ENCODE measurements at regions not wholly inside any gene's neighbourhood (a gene's known extent, or its start where the extent isn't known, plus 50 kb on each side); places are given as distances from the start of the nearest gene placed in this dataset.
"Not testable (repeated sequence)": the region's sequence is repeated elsewhere in the genome, so short reads cannot be mapped to it uniquely, and the experiment has no call there.

DNA sequence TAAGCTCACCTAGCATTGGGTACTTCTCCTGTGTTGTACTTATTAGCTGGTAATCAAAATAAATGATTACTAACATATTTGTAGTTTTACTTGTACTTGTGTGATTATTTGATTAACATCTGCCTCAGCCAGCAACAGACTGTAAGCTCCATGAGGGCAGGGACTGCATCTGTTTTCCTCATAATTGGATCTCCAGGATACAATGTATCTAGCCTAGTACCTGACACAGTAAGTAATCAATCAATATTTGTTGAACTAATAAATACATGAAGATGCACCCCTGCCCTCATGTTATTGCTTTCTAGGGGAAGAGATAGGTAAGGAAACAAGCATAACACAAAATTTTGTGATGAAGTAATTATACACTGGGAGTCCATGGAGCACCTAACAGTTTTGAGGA is 101.5 kb downstream of the TENT5C start:
- DNase-seq (ENCODE audit: low read depth): no peak

DNA sequence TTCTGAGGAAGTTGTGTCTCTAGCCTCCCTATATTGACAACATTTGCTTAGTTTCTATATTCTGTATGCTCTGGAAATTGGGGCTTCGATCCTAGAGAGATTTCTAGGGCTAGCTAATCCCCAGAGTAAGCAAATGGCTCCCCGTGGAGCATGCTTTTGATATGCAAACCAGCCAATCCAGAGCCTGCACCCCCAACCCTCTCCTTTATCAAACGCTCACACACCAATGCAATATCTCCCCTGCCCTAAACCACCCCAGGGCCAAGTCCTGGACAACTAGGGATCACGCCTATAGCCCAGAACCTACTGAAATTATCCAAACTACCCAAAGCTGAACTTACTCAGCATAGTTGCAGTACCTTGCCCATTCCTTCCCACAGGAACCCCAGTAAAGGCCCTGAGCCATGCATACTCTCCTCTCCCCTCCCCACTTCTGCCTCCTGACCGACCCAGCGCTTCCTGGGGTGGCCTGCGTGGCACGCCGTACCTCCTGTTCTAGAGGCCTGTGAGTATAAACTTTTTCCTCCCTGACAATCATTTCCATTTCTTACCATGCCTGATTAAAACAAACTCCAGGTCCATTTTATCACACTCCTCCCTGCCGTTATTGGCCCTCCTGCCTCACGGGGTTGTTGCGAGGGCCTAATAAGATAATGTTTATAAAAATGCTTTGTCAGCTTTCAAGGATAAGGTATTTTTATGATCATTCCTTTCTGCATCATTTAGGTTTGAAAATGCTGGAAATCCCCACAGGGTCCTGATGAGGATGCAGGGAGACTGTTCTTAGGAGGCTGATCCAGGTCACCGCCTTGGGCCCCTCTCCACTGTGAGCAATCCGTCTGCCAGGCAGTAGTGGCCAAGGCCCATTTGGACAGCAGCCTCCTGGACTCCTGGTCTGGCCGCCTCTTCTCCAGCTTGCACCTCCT is 102.7 kb downstream of the TENT5C start:
- DNase-seq (ENCODE audit: low read depth): no peak

DNA sequence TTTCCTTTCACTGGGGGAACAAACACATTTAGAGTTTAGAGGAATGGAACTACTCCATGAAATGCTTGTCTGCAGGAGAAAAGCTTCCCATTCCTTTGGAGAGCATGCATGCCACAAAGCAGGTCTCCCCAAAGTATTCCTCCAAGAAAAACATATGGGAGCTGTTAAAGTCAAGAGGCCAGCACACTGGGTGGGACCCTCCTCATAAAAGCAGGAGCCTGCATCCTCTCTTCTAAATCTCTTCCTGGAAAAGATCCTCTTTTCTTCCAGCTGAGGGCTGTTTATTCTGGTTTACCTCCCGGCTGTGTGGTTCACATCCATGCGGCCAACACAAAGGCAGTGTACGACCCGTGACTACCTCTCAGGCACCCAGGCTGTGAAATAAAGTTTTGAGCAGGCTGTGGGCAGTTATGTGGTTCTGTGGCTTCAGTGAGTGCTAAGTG is 103.4 kb downstream of the TENT5C start:
- no peak for DNase-seq (ENCODE audit: low read depth)

DNA sequence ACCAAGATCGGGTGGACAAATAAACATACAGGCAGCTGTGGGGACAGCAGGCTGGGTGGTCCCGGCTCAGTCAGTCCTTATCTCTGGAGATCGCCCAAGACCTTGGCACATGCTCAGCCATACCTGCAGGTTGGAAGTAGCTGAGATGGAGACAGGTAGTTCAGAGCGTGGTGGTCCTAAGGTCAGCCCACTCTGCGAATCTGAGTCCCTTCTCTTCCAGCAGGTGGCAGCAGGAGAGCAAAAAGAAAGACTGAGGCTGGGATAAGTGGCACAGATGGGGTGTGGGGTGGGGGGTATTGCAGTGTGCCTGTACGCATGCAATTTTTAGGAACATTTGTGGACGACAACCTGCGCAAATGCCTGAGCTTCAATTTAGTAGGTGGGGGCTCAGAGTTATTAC is 104.9 kb downstream of the TENT5C start:
- DNase-seq (ENCODE audit: low read depth): no peak

DNA sequence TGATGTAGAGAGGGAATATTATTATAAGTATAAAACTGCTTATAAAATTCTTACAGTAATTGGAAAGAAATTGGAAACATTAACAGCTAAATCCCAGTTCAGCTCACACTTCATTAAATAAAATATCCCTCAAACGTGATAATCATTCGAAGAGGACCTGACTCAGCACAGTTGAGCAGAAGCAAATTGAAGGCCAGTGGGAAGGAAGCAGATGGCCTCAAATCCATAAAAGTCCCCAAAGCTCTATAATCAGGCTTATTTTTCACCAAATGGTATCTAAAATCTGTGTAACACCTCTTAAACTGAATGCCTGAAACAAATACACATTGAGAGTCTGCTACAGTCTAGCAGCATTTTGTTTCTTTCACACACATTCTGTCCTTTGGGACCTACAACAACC is 106.8 kb downstream of the TENT5C start:
- DNase-seq (ENCODE audit: low read depth): no peak

DNA sequence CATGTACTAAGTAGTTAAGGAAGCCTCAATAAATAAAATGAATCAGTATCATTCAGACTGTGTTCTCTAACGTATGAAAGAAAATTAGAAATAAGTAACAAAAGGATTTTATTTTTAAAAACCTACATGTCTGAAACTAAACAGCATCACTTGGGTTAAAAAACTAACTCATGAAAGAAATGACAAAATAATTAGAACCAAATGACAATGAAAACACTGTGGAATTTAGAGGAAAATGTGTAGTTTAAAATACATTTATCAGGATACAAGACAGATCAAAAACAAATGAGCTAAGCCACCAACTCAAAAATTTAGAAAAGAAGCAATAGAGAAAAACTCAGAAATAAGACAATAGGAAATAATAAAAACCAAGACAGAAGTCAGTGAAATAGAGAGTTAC is 108.7 kb downstream of the TENT5C start:
- no peak for DNase-seq (ENCODE audit: low read depth)

DNA sequence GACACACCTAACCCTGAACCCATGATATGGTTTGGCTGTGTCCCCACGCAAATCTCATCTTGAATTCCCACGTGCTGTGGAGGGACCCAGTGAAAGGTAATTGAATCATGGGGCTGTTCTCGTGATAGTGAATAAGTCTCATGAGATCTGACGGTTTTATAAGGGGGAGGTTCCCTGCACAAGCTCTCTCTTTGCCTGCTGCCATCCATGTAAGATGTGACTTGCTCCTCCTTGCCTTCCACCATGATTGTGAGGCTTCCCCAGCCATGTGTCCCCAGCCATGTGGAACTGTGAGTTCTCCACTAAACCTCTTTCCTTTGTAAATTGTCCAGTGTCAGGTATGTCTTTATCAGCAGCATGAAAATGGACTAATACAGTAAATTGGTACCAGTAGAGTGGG is 110.2 kb downstream of the TENT5C start:
- not testable (repeated sequence) for DNase-seq (ENCODE audit: low read depth)

DNA sequence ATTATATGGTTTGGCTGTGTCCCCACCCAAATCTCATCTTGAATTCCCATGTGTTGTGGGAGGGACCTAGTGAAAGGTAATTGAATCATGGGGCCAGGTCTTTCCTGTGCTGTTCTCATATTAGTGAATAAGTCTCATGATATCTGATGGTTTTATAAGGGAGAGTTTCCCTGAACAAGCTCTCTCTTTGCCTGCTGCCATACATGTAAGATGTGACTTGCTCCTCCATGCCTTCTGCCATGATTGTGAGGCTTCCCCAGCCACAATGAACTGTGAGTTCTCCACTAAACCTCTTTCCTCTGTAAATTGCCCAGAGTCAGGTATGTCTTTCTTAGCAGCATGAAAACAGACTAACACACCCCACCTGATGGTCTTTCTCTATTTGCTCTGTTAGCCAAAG is 112.1 kb downstream of the TENT5C start:
- not testable (repeated sequence) for DNase-seq (ENCODE audit: low read depth)

DNA sequence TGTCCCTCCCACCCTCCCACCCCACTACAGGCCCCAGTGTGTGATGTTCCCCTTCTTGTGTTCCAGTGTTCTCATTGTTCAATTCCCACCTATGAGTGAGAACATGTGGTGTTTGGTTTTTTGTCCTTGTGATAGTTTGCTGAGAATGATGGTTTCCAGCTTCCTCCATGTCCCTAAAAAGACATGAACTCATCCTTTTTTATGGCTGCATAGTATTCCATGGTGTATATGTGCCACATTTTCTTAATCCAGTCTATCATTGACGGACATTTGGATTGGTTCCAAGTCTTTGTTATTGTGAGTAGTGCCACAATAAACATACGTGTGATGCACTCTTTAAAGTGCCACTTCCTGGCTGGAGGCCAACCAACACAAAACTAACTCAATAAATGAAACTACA is 112.7 kb downstream of the TENT5C start:
- not testable (repeated sequence) for DNase-seq (ENCODE audit: low read depth)

DNA sequence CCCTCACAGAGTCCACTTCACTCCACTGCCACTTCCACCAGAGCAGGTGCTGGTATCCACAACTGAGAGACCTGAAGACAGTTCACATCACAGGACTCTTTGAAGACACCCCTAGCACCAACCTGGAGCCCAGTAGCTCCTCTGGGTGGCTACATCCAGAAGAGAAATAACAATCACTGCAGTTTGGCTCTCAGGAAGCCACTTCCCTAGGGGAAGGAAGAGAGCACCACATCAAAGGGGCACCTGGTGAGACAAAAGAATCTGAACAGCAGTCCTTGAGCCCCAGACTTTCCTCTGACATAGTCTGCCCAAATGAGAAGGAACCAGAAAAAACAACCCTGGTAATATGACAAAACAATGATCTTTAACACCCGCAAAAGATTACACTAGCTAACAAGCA is 113.2 kb downstream of the TENT5C start:
- no peak for DNase-seq (ENCODE audit: low read depth)

DNA sequence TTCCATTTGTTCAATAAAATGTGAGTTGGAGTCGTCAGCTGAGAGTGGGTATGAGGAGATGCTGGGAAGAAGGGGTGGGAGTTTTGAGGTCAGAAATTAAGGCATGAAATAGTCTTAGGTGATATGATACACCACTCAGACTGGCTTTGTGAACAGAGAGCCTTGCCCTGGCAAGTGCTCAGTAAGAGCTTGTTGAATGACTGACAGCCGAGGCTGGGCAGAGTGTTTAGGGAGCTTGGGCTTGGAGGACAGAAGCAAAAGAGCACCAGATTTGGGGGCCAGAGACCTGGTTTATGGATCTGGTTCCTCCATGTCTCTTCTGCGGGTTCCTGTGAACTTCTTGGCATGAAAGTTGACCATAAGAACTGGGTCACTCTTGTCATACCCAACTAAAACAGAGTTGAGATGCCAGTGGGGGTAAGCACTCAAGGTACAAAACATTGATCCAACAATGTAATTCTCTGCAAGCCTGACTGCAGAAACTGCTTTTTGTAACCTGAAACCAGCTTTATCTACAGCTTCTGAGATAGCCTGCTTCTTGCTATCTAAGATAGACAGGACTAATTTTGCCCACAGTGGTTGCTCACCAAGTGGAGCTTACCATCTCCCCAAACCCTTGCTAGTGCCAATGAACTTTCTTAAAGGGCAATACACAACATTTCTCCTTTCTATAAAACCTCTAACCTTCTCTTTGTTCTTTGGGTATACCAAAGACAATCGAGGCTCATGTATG is 126.4 kb downstream of the TENT5C start:
- no peak for DNase-seq (ENCODE audit: low read depth)

DNA sequence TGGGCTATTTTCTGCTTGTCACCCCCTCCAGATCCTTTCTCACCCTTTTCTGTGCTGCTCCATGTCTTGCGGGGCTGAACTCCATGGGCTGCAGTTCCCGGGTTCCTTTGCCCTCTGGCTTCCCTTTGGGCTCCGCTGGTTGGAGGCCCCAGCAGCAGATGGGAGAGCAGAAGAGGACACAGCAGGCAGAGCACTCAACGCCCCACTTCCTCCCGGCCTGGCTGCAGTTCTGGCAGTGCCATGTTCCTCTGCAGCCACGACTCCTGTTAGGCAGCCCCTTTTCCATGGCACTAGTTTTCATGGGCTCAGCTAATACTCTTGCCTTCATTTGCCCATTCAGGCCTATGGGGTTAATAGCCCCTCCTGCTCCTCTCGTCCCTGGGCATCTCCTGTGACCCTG is 127.1 kb downstream of the TENT5C start:
- no peak for DNase-seq (ENCODE audit: low read depth)

DNA sequence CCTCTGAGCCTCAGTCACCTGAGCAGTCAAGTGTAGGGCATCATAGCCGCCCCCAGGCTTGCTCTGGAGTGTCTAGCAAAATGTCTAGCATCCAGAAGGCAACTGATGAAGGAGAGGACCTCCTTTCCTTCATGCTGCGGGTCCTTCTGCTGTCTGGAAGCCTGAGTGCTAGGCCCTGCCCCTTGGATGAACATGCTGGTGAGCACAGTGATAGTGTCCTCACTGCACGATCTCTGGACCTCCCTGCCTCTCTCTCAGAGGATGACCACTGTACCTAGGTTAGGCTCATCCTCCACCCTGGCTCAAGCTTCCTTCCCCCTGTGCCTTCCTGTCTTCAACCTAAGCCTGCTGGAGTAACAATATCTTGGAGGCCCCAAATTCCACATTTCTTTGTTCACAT is 128.6 kb downstream of the TENT5C start:
- no peak for DNase-seq (ENCODE audit: low read depth)

DNA sequence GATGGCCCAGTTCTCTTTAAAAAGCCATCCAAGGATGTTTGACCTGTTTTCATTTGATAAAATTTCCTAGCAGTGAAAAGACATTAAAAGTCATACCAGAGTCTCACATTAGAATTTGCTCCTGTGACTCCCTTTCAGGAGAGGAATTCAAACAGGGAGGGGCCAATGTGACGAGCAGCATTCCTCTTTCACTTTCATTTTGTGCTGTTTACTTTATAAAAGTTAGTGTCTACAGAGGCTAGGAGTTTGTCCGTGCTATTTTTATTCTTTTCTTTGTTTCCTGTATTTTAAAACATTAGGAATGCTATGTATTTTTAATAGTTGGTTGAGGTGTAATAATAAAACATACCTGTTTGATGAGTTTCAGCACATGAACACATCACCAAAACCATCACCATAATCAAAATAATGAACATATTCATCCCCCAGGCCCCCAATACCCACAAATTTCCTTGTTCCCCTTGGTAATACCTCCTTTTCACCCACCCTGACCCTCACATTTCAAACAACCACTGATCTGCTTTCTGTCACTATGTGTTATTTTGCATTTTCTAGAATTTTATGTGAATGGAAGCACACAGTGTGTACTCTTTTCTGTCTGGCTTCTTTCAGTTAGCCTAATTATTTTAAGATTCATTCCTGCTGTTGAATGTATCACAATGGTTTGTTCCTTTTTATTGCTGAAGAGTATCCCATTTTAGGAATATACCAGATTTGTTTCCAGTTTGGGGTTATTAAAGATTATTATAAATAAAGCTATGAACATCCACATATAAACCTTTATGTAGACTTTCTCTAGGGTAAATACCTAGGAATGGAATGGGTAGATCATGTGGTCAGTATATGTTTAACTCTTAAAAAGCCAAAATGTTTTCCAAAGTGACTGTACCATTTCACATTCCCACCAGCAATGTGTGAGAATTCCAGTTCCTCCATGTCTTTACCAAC is 129.5 kb downstream of the TENT5C start:
- no peak for DNase-seq (ENCODE audit: low read depth)

DNA sequence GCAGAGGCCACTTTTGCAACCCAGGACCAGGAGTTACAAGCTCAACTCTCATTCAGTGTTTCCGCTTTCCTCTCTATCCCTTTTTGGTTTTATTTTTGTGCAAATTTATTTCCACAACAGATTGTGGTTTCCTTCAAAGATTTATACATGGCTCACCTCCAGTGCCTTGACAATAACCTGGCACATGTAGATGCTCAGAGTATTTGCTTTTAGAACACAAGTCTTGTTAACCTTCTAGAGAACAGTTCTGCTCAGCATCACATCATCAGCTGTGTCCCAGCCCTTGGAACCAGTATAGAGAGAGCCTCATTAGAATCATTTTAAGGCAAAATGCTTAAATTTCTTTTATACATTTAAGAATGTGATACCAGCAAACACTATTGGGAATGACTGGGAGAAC is 133.7 kb downstream of the TENT5C start:
- DNase-seq (ENCODE audit: low read depth): no peak

DNA sequence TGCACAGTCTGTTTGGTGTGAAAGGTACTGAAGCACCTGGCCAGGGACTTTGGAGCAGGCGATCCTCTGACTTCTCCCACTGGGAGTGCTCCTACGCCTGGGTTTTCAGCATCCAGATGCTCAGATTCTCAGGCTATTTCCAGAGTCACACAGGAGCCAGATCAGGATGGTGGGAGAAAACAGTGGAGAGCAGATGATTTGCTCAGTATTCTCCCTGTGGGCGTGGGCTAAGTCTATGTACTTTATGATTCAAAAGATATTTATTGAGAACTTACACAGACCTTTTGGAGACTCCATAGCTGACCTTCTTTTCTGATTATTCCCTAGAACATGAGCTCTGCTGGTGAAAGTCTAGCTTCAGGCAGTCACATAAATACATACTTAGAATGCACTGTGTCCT is 134.6 kb downstream of the TENT5C start:
- DNase-seq (ENCODE audit: low read depth): no peak

DNA sequence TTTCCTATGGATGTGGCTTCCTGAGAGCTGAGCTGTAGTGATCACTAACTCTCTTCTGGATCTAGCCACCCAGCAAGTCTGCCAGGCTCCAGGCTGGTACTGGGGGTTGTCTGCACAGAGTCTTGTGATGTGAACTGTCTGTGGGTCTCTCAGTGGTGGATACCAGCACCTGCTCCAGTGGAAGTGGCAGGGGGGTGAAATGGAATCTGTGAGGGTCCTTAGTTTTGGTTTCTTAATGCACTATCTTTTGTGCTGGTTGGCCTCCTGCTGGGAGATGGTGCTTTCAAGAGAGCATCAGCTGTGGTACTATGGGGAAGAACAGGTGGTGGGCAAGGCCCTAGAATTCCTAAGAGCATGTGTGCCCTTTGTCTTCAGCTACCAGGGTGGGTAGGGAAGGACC is 140.7 kb downstream of the TENT5C start:
- DNase-seq (ENCODE audit: low read depth): not testable (repeated sequence)

DNA sequence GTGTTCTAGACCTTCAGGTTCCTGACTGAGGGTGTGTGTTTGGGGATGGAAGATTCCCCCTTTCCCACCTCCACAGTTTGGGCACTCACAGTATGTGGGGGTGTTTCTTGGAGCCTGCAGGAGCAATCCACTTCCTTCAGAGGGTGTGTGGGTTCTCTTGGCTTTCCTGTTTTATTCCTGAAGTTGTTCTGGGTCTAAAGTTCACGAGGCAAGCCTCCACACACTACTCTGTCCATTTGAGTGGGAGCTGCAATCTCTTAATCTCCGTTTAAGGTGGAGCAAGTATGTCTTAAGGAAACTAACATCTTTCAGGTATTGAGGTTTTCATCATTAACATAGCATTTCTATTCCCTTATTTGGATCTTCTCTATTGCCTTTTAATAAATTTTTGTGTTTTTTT is 141.8 kb downstream of the TENT5C start:
- DNase-seq (ENCODE audit: low read depth): no peak

DNA sequence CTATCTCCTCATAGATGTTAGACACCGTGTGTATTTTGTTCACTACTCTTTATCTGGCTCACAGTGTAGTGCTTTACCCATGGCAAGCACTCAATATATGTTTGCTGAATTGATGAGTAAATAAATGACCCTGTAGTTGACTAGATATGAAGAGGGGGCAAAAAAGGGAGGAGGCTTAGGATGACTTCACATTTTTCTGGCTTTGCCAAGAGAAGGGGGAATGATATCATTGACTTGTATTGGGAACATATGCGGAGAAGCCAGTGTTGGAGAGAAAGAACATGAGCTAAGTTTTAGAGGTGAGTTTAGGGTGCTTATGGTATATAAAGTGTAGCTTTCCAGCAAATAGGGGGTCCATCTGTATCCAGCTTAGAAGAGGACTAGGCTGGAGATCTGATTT is 145.5 kb downstream of the TENT5C start:
- DNase-seq (ENCODE audit: low read depth): no peak

DNA sequence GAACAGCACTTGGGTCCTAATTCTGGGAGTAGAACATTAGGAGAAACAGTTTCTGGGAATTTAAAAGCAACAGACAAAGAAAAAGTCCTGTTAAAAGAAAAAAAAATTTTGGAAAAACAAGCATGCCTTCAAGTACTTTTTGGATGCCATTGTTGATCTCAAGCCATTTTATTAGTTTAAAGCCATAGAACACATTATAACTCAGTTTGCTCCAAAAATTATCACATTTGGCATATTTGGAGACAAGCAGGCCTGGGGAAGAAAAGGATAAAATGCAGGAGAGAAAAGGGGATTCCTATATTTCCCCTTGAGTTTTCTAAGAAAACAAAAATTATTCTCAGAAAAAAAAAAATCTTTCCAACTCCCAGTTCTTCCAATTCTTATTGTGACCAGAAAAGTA is 146.8 kb downstream of the TENT5C start:
- no peak for DNase-seq (ENCODE audit: low read depth)

DNA sequence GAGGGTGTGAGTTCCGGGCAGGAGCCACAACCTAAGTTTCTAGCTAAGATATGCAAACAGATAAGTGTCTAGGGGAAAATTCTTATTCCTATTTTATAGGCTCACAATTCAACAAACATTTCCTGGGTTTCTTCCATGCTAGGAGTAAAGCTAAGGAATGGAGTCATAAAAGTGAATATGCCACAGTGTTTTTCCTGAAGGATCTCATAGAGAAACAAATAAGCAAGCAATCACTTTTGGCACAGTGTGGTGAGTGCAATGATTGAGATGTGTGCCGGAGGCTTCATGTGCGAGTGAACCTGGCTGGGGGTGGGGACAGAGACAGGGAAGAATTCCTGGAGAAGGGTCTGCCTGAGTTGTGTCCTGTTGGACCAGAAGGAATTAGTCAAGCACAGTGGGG is 147.4 kb downstream of the TENT5C start:
- DNase-seq (ENCODE audit: low read depth): no peak

DNA sequence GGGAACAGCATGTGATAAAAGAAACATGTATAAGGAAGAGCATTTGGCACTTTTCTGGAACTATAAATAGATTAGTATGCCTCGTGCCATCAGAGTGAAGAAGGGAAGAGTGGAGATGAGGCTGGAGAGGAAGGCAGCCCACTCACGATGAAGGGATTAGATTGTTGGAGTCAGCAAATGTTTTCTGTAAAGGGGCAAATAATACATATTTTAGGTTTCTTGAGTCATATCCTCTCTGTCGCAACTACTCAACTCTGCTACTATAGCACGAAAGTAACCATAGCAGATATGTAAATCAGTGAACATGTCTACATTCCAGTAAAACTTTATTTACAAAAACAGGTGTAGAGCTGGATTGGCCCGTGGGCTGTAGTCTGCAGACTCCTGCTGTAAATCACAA is 147.8 kb downstream of the TENT5C start:
- no peak for DNase-seq (ENCODE audit: low read depth)

Measured in stimulated activated CD8-positive, alpha-beta memory T cell treated with anti-CD3 and anti-CD28 coated beads, Interleukin-15, amount 100 ng/mL, for 1 hour (primary cell).